KMS-11 (cell line): ENCODE measurements at regions not wholly inside any gene's neighbourhood (a gene's known extent, or its start where the extent isn't known, plus 50 kb on each side); places are given as distances from the start of the nearest gene placed in this dataset.

Source experiments
- H2AFZ ChIP-seq: fragments of 200-600 bp; sonication (generic); 2 replicates; pipeline ENCODE4 v1.6.1; 2016; ENCODE audit warnings: antibody characterized with exemption, mixed run types, low read depth
- H3K27ac ChIP-seq: fragments of 200-600 bp; sonication (generic); 2 replicates; pipeline ENCODE4 v1.6.1; 2016; ENCODE audit warnings: mild to moderate bottlenecking, mixed run types
- H3K27me3 ChIP-seq: fragments of 200-600 bp; sonication (generic); 2 replicates; pipeline ENCODE4 v1.6.1; 2017; ENCODE audit warnings: mild to moderate bottlenecking, low read depth, mixed run types, moderate library complexity; ENCODE audit not compliant: insufficient read depth
- H3K36me3 ChIP-seq: fragments of 200-600 bp; sonication (generic); 2 replicates; pipeline ENCODE4 v1.6.1; 2017; ENCODE audit warnings: mild to moderate bottlenecking, mixed run types; ENCODE audit not compliant: insufficient read depth
- H3K4me1 ChIP-seq: fragments of 200-600 bp; sonication (generic); 2 replicates; pipeline ENCODE4 v1.6.1; 2016; ENCODE audit warnings: mild to moderate bottlenecking, low read depth, mixed run types; ENCODE audit not compliant: poor library complexity, severe bottlenecking
- H3K4me2 ChIP-seq: fragments of 200-600 bp; sonication (generic); 2 replicates; pipeline ENCODE4 v1.7.0; 2016; ENCODE audit warnings: mild to moderate bottlenecking, mixed run types
- H3K4me3 ChIP-seq: fragments of 200-600 bp; sonication (generic); IDR thresholded peaks from 2 replicates; pipeline ENCODE4 v1.6.1; 2017; ENCODE audit warnings: low read depth, low read length, mixed read lengths; ENCODE audit not compliant: insufficient read depth
- H3K79me2 ChIP-seq: fragments of 200-600 bp; sonication (generic); 2 replicates; pipeline ENCODE4 v1.6.1; 2016; ENCODE audit warnings: low read depth, mixed run types; ENCODE audit not compliant: insufficient read depth
- H3K9ac ChIP-seq: fragments of 200-600 bp; sonication (generic); 2 replicates; pipeline ENCODE4 v1.6.1; 2016; ENCODE audit warnings: mild to moderate bottlenecking, mixed run types
- H4K20me1 ChIP-seq: fragments of 200-600 bp; sonication (generic); 2 replicates; pipeline ENCODE4 v1.6.1; 2016; ENCODE audit warnings: mild to moderate bottlenecking, mixed run types; ENCODE audit not compliant: insufficient read depth
- CTCF ChIP-seq: fragments of 200-600 bp; sonication (generic); conservative IDR thresholded peaks from 2 replicates; pipeline ENCODE4 v1.6.1; 2017; ENCODE audit warnings: low read depth, mild to moderate bottlenecking, antibody characterized with exemption, low read length, moderate library complexity, mixed read lengths

DNA sequence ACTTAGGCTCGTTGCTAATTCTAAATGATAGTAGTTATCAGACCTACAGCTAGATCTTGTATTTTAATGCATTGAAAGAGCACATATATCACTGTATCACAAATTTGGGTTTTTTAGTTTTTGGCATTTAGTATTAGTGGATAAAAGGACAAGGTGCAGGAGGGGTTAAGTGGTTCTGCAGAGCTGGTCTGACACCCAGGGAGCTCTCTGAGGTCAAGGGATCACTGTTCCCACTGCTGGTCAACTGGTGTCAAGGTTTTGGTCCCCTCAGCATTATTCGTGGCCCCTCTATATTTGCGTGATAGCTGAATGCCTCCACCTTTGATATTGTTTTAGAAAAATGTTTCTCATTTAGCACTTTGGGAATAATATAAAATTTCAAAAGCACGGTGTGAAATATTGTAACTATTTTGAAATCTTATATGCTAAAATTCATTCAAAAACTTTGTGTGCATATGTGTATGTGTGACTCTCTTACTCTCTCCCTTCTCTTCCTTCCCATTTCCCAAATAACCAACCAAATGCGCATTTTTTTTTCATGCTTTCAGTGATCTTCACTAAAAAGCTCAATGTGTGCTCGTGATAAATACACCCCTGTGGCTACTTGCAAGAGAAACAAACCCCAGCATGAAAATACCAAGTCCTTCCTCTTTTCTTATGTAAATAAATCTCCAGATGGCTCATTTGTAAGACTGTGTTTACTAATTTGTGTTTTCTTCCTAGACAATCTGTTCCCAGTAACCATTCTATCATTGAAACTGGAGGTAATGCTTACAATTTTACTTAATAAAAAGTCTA lies 309.2 kb downstream of the FGFR2 start:
- Histone ChIP-seq H3K36me3 (no peaks in the 10 kb centered on the region), H2AFZ (no peak overlapping the region), H3K4me1 (no peaks in the 10 kb centered on the region), H3K27me3 (no peaks in the 10 kb centered on the region), H3K79me2 (no peaks in the 10 kb centered on the region), H3K27ac (no peak overlapping the region), H3K9ac (no peak overlapping the region), H3K4me3 (no peak overlapping the region), H4K20me1 (no peaks in the 10 kb centered on the region), H3K4me2 (no peak overlapping the region)
- no peak for TF ChIP-seq CTCF

- no peaks in the 10 kb centered on the region for H3K79me2 ChIP-seq
- H3K9ac ChIP-seq, result no peak overlapping the region
- no peak overlapping the region for H3K27ac ChIP-seq
- no peaks in the 10 kb centered on the region for H3K4me1 ChIP-seq
- H3K36me3 ChIP-seq, result no peaks in the 10 kb centered on the region
- H3K27me3 ChIP-seq, result no peaks in the 10 kb centered on the region
- no peak for TF ChIP-seq CTCF
- no peak overlapping the region for H3K4me2 ChIP-seq
- H4K20me1 ChIP-seq, result no peaks in the 10 kb centered on the region
- no peak overlapping the region for H2AFZ ChIP-seq
- no peak overlapping the region for H3K4me3 ChIP-seq
Observed at GRCh38 chr10:121289800-121290199, 308.4 kb downstream of the FGFR2 start.

- H3K27me3 ChIP-seq, result no peaks in the 10 kb centered on the region
Observed at GRCh38 chr10:121290674-121291073, 307.6 kb downstream of the FGFR2 start.

GRCh38 chr10:121291376-121291775 lies 306.9 kb downstream of the FGFR2 start:
- TF ChIP-seq CTCF, result no peak
- Histone ChIP-seq H3K4me1 (no peaks in the 10 kb centered on the region), H3K27me3 (no peaks in the 10 kb centered on the region), H4K20me1 (no peaks in the 10 kb centered on the region), H3K4me2 (no peak overlapping the region), H3K36me3 (no peaks in the 10 kb centered on the region), H2AFZ (no peak overlapping the region), H3K9ac (no peak overlapping the region), H3K79me2 (no peaks in the 10 kb centered on the region), H3K4me3 (no peak overlapping the region), H3K27ac (no peak overlapping the region)

More at GRCh38 chr10:121290674-121291073, 307.6 kb downstream of the FGFR2 start:
- Histone ChIP-seq H3K9ac (no peak overlapping the region), H4K20me1 (no peaks in the 10 kb centered on the region), H3K27ac (no peak overlapping the region), H3K4me3 (no peak overlapping the region), H3K79me2 (no peaks in the 10 kb centered on the region), H3K4me2 (no peak overlapping the region), H2AFZ (no peak overlapping the region), H3K4me1 (no peaks in the 10 kb centered on the region), H3K36me3 (no peaks in the 10 kb centered on the region)
- TF ChIP-seq CTCF, result no peak
